HG03196 (cell line): ENCODE measurements at regions not wholly inside any gene's neighbourhood (a gene's known extent, or its start where the extent isn't known, plus 50 kb on each side); places are given as distances from the start of the nearest gene placed in this dataset.
"Not testable (repeated sequence)": the region's sequence is repeated elsewhere in the genome, so short reads cannot be mapped to it uniquely, and the experiment has no call there.

ENCODE experiments used
- ATAC-seq: cut with Tn5 transposase; IDR thresholded peaks from one replicate; pipeline ENCODE4 v1.9.1; 2021; ENCODE audit not compliant: unreplicated experiment

DNA sequence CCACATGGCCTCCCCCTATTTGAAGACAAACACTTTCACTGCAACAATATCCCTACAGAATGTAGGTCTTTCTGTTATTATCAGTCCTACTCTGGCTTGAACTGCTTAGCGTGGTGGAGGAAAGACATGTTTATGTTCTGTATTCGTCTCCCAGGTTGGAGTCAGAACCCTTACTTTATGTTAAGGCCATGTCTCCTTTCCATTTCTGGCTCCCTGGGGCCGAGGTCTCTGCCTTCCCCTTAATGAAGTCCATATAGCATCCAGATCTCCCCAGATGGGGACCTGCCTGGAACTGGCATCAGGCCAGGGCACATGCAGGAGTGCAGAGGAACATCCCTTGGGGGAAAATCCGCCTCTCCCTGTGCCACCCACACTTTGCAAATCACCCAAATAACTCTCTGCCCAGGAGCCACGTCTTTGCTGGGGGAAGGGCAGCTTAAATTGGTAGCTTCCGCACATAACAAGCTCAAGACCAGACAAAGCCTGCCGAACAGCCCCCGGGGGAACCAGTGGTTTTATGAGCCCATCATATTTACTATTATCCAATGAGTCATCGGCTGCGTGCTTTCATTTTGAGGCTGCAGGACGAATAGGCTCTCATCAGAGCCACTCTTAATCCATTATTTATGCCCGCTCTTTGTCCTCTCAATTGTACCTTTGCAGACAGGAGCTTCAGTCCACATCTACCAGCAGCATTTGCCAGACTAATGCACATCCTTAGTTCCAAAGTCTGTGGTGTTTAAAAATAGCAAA, 237.0 kb downstream of the UACA start:
- no peak for ATAC-seq

DNA sequence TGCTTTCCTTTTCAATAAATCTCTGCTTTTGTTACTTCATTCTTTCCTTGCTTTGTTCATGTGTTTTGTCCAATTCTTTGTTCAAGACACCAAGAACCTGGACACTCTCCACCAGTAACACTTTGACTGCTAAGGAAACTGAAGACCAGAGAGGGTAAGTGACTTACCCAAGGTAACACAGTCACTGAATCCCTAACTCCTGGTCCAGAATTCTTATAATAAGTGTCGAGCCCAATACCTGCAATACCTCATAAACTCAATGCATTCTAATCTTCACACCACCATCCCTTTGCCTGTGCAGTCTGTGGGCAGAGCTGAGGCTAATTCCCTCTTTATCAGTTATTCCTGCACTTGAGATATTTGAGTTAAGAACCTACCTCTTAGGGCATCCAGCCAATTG, 237.8 kb downstream of the UACA start:
- no peak for ATAC-seq

- no peak for ATAC-seq
Observed at GRCh38 chr15:70524470-70524869, 238.9 kb downstream of the UACA start.

- ATAC-seq, result no peak
Observed at GRCh38 chr15:70523616-70524015, 239.7 kb downstream of the UACA start.

DNA sequence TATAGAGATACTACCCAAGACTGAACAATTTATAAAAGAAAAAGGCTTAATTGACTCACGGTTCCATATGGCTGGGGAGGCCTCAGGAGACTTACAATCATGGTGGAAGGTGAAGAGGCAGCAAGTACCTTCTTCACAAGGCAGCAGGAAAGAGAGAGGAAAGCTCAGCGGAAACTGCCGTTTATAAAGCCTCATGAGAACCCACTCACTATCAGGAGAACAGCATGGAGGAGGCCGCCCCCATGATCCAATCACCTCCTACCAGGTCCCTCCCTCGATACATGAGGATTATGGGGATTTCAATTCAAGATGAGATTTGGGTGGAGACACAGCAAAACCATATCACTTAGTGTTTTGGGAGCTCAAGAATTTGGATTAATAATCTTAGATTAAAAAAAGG, 240.2 kb downstream of the UACA start:
- no peak for ATAC-seq

DNA sequence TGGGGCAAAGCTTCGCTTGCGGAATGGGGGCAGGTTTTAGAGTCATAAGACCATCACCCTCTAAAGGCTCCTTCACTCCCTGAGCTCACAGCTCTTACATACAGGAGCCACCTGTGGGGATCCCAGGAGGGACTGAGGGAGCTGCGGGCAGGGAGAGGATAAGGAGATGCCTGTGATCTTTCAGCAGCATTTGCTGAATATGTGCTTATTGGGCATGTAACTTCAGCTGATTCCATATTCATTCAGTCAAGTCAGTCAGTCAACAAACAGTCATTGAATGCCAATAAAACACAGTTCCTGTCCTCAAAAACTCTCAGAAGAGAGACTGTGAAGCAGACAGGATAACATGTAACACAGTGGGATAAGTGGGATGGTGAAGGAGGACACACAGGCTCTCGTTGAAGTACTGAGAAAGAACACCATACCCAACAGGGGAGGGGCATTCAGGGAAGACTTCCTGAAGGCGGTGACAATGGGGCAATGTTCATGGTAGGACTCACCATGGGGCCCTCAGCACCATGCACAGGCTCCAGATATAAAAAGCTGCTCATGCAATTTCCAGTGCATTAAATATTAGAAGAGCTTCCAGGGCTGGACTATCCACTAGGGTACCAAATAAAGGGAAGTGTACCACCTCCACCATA, 240.9 kb downstream of the UACA start:
- no peak for ATAC-seq

DNA sequence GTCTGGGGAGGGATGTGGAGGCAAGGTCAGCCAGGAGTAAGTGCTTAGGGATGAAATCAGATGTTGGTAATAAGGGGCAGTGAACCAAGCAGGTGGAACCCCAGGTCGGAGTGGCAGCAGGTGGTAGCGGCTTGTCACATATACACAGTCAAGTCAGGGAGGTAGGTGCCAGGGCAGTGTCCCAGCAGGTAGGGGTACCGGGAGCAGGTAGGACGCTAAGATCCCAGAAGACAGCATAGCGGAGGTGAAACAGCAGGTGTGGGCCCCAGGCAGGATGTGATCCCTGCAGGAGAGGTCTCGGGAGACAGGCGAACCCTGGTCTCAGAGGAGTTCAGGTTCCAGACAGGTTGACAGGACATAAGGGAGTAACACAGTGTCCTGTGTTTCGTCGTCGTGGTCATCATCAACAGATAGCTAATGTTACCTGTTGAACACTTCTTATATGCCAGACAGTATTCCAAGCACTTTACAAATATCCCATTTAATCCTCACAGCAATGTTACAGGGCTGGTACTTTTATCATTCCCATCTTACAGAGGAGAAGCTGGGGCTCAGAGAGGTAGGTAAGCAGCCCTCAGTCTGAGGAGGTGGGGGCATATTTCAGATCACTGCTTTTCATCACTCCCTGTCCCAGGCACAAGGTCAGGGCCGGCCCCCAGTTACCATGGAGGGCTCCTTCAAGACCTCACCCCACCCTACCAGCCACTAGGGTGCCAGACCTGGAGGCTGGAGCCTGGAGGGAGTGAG, 241.6 kb downstream of the UACA start:
- ATAC-seq, result no peak

DNA sequence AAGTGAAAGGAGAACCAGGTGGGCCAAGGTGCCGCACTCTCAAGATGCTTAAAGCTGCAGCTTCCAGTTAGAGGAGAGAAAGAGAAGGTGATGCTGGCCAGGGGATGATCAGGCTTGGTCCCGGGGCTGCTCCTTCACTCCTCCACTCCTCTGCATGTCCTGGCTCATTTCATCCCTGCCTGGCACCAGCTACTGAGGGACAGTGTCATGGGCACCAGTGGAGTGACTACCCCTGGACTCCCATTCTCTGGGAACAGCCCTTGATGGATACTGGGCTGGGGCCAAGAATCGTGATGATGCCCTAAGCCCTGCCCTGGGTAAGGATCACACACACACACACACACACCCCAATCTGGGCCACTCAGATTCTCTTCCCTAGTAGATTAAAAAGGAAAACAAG, 243.7 kb downstream of the UACA start:
- ATAC-seq, result no peak

DNA sequence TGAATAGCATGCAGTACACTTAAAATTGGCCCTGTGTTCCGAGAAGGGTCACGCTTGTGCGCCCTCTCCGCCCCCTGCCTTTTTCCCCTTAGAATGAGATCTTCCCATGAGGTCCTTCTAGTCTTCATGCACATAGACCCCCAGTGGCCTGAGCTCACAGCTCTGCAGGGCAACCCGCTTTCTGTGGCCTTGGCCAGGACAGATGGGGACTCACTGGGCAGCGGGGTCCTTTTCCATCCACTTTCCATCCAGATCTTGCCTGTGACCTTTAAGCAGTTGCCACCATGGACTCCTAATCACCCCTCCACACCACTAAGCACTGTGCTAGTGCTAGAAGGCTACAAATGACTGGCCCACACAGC, 244.4 kb downstream of the UACA start:
- ATAC-seq, result no peak

GRCh38 chr15:70518201-70519003, 245.0 kb downstream of the UACA start:
- no peak for ATAC-seq

GRCh38 chr15:70517194-70517590, 246.2 kb downstream of the UACA start:
- no peak for ATAC-seq

GRCh38 chr15:70516408-70517193, 246.8 kb downstream of the UACA start:
- ATAC-seq, result no peak

DNA sequence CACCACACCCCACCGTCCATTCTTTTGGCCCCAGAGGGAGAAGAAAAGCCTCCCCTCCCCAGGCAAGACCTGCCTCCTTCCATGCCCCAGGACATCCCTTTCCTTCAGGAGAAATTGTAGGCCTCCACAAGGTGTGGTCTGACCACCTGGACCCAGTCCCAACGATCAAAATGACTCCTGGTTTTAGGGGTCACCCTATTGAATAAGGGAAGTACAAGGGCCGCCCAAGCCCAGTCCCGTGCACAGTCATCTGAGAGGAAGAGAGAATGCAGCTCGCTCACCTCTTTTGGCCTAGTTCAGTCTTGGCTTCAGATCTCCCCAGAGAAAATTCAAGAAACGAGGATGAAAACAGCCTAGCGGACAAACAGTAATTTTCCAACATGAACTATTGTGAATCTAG, 249.1 kb downstream of the UACA start:
- no peak for ATAC-seq

DNA sequence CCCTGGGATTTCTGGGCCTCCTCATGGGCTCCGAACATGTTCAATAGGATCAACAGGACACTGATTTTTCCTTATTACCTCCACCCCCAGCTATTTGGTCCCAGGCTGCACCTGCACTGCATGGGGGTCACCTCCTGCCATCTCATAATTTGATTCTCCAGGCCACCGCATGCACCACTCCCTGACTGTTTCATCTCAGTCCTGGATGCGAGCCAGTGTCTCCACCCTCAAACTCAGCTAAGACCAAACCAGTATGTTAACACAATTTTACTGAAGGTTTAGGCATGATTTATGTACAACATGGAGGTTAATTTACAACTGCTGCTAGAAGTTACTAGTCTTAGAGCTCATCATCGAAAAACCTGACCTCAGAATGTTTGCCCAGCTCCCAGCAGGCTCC, 249.5 kb downstream of the UACA start:
- no peak for ATAC-seq

- ATAC-seq, result no peak
Observed at GRCh38 chr15:70512772-70513362, 250.5 kb downstream of the UACA start.

DNA sequence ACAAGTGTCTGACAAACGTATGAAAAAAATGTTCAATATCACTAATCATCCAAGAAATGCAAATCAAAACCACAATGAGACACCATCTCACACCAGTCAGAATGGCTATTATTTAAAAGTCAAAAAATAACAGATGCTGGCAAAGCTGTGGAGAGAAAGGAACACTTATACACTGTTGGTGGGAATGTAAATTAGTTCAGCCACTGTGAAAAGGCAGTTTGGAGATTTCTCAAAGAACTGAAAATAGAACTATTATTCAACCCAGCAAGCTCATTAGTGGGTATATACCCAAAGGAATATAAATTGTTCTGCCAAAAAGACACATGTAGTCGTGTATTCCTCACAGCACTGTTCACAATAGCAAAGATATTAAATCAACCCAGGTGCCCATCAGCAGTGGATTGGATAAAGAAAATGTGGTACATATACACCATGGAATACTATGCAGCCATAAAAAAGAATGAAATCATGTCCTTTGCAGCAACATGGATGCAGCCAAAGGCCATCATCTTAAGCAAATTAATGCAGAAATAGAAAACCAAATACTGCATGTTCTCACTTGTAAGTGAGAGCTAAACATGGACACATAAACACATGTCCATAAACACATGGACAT, 251.3 kb downstream of the UACA start:
- not testable (repeated sequence) for ATAC-seq

DNA sequence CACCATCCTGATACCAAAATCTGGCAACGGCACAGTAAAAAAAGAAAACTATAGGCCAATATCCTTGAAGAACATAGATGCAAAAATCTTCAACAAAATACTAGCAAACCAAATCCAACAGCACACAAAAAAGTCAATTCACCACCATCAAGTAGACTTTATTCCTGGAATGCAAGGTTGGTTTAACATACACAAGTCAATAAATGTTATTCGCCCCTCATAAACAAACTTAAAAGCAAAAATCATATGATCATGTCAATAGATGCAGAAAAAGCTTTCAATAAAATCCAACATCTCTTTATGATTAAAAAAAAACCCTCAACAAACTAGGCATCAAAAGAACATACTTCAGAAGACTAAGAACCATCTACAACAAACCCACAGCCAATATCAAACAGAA, 252.9 kb downstream of the UACA start:
- no peak for ATAC-seq

- no peak for ATAC-seq
Observed at GRCh38 chr15:70509731-70510143, 253.6 kb downstream of the UACA start.

DNA sequence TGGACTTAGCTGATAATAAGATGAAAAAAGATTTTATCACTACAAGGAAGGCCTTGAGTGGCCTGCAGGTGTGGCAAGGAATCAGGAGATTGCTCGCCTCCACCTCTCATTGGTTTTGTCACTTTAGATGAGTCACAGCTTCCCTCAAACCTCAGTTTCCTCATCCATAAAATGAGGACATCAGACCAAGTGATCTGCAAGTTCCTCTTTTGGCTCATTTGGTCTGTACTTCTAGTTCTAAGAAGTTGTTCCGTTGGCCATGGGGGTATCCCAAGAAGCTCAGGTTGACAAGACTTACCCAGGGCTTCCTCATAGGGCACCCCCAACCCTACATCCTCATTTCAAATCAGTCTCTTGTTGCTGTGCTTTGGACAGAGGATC, 254.1 kb downstream of the UACA start:
- ATAC-seq, result no peak
